Inflammatory macrophage (primary cell): ENCODE measurements at regions not wholly inside any gene's neighbourhood (a gene's known extent, or its start where the extent isn't known, plus 50 kb on each side); places are given as distances from the start of the nearest gene placed in this dataset.
"Not testable (repeated sequence)": the region's sequence is repeated elsewhere in the genome, so short reads cannot be mapped to it uniquely, and the experiment has no call there.

Experiments used
- DNase-seq, 2 donors: peaks; one replicate each; pipeline ENCODE4 v3.0.0-alpha.2; 2020 to 2022

DNA sequence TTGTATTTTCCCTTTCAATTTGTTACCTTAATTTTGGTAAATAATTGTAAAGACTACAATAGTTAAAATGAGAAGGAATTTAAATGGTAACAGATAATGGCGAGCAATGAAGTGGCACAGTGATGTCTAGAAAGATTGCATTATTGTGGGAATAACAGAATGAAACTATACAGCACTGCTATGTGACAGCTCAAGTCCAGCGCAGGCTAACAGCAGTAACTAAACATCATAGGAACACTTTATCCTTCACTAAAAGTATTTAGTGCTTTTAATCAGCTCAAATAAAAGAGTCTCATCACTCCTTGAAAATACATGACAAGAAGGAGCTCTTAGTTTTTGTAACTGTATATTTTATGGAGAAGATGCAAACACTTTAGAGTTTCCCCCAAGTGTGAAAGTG, 190.8 kb downstream of the TENT5A start:
- no peak for DNase-seq

DNA sequence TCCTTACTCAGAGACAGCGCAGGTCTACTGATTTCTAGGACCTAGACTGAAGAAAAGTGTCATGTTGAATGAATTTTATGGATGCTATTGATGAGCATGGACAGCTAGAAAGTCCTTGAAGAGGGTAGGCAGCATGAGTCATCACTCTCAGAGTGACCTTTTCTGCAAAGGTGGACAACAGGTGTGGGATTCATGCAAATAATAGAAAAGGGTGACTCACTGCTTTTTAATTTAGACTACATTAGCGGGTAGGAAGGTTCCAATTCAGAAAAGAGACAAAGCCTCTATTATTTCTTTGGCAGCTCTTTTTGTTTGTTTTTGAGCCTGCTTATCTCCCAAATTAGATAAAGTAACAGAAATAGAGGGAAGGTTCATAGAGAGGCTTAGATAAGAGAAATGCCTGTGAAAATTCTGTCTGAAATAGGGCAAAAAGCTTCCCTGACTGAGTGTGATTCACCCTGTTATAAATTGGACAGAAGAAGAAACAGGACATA, 191.4 kb downstream of the TENT5A start:
- no peak for DNase-seq

- no peak for DNase-seq
Measured at GRCh38 chr6:81557811-81558210, 194.7 kb downstream of the TENT5A start.

DNA sequence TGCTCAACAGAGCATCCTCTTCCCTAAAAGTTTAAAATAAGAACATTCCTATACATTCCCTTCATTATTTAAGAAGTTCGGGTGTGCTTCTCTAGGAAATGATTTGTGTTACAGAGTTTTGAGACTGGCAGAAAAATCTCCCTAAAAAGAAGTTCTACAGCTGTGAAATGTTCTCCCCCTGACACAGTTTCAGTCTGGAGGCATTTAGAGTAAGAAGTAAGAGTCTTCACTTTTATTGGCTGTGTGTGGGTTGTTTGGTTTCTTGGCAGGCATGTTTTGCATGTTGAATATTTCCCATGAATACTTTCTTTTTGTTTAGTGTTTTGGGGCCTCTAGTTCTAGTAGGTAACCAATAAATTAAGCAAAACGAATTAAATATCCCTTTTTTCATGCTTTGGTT, 195.9 kb downstream of the TENT5A start:
- DNase-seq, result no peak

DNA sequence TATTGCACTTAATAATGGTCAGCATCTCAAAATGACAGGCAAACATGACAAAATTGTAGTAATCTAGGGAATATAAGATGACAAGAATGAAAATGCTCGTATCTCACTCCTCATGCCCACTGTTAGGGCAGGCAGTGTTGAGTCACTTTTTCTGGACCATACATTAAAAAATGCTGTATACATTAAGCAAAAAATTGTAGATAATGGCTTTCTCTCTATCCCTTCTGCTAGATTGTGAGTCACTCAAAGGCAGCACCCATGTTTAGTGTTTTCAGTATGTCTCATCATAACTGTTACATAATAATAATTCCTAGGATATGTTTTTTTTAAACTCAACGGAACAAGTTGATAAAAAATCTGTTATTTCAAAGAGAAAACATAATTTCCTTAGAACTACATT, 199.3 kb downstream of the TENT5A start:
- DNase-seq, result no peak

DNA sequence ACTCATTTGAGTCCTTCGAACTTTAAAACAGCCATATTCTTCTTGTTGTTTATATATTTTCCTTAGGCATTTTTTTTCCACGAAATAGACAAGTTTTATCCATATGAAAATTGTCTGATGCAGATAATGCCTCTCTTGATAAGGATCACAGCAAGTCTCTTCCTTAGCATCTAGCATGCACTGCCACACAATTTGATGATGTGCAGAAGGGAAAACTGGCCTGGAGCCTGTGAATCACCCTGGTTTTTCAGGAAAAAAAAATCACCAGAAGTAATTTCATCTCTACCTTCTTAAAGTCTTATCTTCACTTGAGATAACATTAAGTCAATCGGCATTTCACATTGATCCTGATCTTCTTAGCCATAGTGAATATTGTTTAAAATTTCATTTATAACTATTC, 199.8 kb downstream of the TENT5A start:
- no peak for DNase-seq

DNA sequence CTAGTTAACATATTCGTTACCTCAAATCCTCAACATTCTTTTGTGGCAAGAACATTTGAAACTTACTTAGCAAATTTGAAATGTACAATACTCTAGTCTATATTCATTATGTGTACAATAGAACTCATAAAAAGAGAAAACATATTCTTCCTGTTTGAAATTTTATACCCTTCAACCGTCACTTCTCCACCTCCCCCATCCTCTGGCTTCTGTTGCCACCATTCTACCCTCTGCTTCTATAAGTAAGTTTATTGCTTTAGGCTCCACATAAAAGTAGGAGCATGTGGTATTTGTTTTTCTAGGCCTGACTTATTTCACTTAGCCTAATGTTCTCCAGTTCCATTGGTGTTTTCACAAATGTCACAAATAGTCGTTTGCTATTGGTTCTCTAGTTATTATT, 205.3 kb downstream of the TENT5A start:
- DNase-seq, result no peak

DNA sequence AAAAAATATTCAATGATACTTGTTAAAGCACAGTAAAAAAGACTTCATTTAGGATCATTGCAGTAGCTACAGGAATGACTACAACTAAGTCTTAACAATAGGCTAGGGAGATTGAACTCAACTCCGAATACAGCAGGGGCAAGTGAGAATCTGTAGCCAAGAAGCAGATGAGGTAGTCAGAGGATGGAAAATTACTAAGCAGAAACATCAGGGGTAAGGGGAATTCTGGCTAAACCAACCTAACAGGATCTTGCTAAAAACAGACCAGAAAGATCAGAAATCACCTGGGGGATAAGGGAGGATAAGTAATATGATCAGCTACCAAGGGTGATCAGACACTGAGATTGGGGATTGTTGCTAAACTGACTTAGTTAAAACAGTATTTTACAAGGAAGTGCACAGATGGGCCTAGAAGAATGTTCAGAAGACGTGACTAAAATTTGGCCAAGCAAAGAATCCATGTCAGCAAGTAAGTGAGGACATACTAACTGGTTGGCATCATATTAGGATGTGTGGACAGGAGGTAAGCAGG, 217.5 kb downstream of the TENT5A start:
- no peak for DNase-seq

- no peak for DNase-seq
Measured at GRCh38 chr6:81531869-81532561, 220.5 kb downstream of the TENT5A start.

DNA sequence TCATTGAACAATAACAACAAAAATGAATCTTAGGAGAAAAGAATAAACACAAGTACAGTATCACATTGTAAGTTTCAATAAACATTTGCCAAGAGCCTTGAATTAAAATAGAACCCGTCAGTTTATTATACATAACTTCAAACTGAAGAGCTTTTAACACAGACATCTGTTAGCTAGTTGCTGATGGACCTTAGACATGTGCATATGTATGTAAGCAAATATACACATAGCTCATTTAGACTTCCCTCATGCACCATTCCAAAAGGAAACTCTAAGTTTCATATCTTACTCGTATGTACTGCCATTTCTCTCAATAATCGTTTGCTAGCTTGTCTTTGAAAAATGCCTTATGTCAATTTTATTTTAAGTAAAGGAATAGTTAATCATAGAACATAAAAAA, 235.0 kb downstream of the TENT5A start:
- no peak for DNase-seq

DNA sequence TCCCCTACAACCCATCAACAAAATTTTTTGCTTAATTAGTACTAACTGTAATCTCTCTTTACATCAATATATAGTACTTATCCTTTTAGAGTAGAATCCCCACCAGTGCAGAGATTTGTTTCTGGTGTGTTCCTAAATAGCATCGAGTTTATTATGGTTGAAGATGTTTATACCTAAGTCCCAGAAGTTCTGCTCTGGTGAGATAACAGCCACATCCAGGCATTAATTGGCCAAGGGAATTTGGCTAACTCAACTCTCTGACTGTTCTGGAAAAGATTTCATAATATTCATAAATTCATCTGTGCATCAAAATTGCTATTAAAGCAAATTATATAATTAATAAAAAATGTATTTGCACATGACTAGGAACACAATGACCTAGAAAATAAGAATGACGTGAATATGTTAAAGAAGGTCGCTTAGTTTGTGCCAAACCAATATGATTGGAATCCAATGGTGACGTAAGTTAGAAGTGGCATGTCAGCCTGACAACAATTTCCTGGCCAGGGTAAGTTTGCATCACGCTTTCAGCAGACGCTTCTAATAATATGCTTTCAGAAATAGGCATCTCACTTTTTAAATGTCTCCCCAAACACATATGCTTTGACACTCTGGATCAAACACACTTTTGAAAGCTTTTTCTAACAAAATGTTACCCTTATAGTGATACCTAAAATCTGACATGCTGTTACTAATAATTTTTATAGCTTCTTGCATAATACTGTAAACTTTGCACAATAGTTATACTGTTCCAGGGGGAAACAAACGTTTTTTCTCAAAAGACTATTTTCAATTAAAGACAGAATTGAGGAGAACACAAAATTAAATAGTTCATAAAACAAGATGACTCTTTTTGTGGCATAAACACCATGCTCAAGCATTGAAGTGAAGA, 236.7 kb downstream of the TENT5A start:
- no peak for DNase-seq

- DNase-seq, result not testable (repeated sequence)
Measured at GRCh38 chr6:81514195-81514594, 238.3 kb downstream of the TENT5A start.

- no peak for DNase-seq
Measured at GRCh38 chr6:81511423-81511822, 241.1 kb downstream of the TENT5A start.

GRCh38 chr6:81495999-81496398, 256.5 kb downstream of the TENT5A start:
- no peak for DNase-seq

- DNase-seq, result no peak
Measured at GRCh38 chr6:81491454-81492101, 260.9 kb downstream of the TENT5A start.

- DNase-seq, result no peak
Measured at GRCh38 chr6:81487489-81487888, 265.0 kb downstream of the TENT5A start.

DNA sequence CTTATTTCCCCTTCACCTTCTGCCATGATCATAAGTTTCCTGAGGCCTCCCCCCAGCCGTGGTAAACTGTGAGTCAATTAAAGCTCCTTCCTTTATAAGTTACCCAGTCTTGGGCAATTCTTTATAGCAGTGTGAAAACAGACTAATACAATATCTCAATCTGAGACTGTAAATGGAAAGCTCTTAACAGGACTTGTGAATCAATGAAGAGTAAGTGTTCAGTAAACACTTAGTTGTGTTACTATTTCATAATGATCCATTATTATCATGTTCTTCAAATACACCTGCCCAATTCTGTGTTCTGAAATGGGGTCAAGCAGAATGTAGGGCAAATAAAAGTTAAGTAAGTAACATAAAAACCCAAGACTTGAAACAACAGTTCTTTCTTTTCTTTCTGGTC, 266.2 kb downstream of the TENT5A start:
- no peak for DNase-seq

DNA sequence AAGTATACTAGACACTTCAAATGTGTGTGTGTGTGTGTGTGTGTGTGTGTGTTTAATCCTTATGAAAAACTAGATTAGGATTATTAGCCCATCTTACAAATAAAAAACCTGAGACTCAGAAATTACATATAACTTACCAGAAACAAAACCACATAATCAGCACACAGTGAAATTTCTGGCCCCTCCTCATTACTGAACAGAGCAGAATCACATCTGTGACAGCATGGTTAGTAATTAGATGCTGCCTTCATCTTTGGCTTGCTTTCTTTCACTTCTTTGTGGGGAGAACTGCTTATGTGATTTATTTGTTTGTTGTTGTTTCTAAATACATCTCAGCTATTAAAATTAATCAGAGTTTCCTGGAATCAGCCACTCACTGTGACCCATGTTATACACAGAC, 267.1 kb downstream of the TENT5A start:
- no peak for DNase-seq

- no peak for DNase-seq
Measured at GRCh38 chr6:81484251-81484650, 268.2 kb downstream of the TENT5A start.

DNA sequence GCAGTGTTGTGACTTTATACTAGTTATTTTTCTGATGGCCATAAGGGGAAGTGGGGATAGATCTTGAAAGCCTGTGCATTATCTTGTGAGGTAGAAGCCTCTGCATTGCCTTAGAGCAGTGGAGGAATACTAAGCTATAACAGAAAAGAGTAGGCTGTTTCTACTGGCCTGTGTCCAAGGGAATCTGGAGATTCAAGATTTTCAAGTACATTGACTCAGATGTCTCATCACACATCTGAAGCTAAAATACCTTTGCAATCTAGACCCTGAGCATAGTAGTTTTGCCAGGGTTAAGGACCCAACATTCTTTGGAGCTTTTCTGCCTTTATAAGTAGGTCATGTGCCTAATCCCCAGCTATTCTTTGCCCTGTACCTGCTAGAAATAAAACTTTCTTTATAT, 272.3 kb downstream of the TENT5A start:
- no peak for DNase-seq

DNA sequence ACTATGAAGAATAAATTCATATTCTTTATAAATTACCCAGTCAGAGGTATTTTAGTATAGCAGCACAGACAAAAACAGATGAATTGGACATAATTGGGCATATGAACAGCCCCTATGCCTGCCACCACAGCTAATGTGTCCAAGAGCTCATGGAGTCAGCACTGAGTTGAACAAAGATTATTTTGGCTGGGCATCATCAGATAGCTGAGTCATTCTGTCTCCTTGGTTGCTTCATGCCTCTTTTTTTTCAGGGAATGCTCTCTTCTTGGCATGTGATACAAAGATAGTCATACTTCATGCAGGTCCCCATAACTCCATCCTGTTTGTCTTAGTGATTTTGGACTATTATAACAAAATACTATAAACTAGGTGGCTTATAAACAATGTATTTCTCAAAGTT, 275.6 kb downstream of the TENT5A start:
- DNase-seq, result no peak

GRCh38 chr6:81475646-81476045, 276.8 kb downstream of the TENT5A start:
- DNase-seq, result no peak

DNA sequence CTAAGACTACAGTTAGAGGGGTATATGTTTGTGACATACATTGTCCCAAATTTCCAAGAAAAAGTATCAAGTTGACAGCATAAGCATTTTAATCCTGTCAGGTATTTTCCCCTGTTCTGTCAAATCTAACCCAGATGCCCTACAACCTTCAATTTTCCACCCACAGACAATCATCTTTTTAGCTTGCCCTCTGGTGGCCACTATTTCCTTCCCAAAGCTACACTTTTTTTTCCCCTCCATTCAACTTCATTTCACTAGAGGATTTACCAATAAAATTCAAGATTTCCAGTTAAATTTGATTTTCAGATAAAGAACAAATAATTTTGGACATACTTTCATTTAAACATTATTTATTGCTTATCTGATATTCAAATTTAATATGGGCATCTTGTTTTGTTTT, 286.6 kb downstream of the TENT5A start:
- no peak for DNase-seq
